ENCODE measurements at regions not wholly inside any gene's neighbourhood (a gene's known extent, or its start where the extent isn't known, plus 50 kb on each side); places are given as distances from the start of the nearest gene placed in this dataset.

DNA sequence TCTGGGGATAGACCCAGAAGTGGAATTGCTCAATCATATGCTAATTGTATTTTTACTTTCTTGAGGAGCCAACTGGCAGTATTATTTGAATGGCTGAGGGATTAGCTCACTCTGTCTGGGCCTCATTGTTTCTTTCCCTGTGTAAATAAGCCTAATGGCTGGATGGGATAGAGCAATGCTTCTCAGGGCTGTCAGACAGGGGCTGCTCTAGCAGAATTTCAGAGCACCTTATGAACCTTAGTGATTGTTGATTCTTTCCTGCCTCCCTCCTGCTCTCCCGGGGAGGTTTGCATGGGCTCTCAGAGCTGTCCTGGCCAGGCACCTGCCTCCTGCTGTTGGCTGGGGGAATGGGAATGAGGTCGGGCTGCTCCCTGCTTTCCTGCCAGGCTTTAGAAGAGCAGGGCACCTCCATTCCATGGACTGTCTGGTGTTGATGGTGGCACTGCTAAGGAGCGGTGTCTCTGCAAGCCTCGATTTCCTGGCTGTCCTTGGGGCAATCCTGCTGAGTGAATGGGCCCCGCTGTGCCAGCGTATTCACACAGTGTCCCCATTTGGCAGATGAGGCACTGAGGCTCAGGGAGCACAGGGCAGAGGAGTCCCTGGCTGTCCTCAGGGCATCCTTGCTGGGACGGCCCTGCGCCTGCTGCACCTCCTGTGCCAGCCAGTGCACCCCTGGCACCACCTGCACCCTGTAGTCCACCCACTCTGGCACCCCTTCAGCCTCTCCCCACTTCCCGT is 468.2 kb upstream of the HS6ST1 start:
- no peak for DNase-seq (ENCODE audit: low spot score)
- intact Hi-C loops (cut with DNase I): no loop called here

DNA sequence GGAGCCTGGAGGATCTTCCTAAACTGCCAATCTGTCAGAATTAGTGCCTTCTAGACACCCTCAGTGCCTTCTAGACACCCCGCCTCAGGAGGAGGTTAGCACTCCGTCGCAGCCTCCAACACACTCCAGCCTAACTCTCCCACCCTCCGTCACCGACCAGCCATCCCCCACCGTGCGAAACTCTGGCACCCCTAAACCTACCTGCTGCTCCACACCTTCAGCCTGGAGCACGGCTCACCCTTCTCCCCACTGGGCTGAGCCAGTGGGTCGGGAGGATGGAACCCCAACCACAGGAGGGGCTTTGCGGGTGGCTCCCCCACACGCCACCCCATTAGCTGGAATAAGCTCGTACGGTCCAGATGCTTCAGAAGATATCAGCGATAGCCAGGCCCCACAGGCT is 468.9 kb upstream of the HS6ST1 start:
- no peak for DNase-seq (ENCODE audit: low spot score)

GRCh38 chr2:128788636-128789220 is 470.1 kb upstream of the HS6ST1 start:
- no peak for DNase-seq (ENCODE audit: low spot score)
- intact Hi-C loops (cut with DNase I): no loop called here

More for the DNA sequence above, 468.9 kb upstream of the HS6ST1 start:
- intact Hi-C loops (cut with DNase I): no loop called here

GRCh38 chr2:128789221-128789620 is 470.6 kb upstream of the HS6ST1 start:
- intact Hi-C loops (cut with DNase I): no loop called here
- no peak for DNase-seq (ENCODE audit: low spot score)

- no peak for DNase-seq (ENCODE audit: low spot score)
- intact Hi-C loops (cut with DNase I): no loop called here
Measured at GRCh38 chr2:128789776-128790455, 471.2 kb upstream of the HS6ST1 start.

DNA sequence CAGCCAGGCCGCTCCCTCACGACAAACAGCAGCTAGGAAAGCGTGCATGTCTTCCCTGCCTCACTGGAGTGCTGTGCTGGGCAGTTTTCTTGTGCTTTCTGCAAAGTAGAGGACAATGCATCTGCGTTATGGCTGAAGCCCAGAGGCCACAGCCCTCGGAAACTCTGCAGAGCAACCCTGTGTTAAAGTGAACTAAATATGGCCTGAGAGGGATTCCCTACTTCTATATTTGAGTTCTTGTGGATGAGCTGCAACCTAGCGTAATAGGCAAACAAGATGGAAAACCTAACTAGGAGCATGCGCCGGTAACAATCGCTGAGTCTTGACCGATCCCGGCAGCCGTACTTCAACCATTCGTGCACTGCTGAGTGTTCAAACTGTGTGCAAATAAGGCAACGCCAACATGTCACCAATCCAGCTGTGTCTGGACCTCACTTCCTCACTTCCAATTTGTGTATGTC is 471.9 kb upstream of the HS6ST1 start:
- intact Hi-C loops (cut with DNase I): no loop called here

DNA sequence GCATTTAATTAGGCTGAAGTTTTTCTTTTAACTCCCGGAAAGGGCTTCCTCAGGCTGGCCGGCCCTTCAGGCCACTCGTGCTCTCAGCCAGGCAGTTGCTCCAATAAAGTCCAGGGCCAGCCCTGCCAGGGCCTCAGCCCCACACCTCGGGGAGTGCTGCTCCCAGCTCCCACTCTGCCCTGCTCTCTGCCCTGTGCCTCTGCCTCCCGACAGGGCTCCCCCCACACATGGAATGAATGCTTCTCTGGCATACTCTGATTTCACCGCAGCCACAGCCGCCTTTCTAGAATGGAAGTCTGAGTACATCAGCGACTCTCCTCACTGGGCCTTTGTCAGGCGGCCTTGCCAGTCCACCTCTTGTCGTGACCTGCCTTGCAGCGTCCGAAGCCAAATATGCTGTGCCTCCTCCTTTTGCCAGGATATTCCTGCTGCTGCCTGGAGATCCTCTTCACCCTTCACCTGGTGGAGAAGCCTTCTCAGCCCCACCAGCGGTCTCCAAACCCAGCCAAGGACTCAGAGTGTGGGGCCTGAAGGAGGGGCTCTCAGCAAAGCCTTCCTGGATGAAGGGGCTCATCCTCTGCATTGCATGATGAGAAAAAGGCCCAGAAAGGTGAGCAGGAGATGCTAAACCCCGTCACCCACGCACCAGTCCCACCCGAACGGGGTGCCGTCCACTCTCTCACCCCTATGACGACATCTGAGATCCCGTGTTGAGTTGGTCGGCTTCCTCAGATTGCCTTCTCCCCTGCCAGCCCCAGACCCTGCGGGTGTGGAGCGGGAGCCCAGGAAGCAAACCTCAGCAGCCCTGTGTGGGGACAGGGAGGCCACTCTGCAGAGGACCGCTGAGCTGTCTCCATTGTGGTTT is 472.7 kb upstream of the HS6ST1 start:
- DNase-seq (ENCODE audit: low spot score): no peak
- intact Hi-C loops (cut with DNase I): no loop called here

More for the DNA sequence above, 471.9 kb upstream of the HS6ST1 start:
- DNase-seq (ENCODE audit: low spot score): no peak

DNA sequence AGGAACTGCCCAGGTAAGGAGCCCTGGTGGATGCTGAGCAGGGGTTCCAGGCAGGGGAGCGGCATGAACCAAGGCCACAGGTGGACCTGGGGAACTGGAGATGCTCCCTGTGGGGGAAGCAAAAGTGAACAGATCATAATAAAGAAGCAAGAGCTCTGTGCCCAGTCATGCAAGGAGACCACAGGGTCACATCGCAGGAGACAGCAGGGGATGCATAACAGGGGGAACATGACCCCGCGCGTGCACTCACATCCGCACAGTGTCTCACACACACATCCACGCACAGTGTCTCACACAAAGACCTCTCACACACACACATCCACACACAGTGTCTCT is 473.3 kb upstream of the HS6ST1 start:
- no peak for DNase-seq (ENCODE audit: low spot score)
- intact Hi-C loops (cut with DNase I): no loop called here

DNA sequence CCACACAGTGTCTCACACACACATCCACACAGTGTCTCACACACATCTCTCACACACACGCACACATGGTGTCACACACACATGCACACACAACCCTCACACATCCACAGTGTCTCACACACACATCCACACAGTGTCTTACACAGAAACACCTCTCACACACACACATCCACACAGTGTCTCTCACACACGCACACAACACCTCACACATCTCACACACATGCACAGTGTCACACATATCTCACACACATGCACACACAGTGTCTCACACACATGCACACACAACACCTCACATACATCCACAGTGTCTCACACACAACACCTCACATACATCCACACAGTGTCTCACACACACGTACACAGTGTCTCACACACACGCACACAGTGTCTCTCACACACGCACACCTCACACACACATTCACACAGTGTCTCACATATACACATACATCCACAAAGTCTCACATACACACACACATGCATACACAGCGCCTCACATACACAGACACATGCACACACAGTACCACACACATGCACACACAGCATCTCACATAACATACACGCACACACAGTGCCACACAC is 473.9 kb upstream of the HS6ST1 start:
- no peak for DNase-seq (ENCODE audit: low spot score)
- intact Hi-C loops (cut with DNase I): no loop called here

DNA sequence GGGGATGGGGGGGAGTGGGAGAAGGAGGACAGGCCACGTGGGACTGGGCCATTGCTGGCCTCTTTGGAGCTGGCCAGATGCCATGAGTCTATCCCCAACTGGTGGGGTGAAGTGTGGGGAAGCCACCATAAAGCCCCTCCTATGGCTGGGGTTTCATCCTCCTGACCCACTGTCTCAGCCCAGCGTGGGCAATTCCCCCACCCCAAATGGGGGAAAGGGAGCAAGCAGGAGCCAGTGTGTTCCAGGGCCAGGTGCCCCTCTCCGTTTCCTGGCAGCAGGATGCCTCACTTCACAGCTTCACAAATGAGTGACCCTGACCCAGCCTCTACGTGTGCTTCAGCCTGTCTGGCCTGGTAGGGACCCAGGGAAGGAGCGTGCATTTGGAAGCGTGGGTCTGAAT is 474.7 kb upstream of the HS6ST1 start:
- intact Hi-C loops (cut with DNase I): no loop called here
- no peak for DNase-seq (ENCODE audit: low spot score)

GRCh38 chr2:128794285-128794684 is 475.6 kb upstream of the HS6ST1 start:
- DNase-seq (ENCODE audit: low spot score): no peak
- intact Hi-C loops (cut with DNase I): no loop called here

- no peak for DNase-seq (ENCODE audit: low spot score)
- intact Hi-C loops (cut with DNase I): no loop called here
Measured at GRCh38 chr2:128796321-128796720, 477.7 kb upstream of the HS6ST1 start.

GRCh38 chr2:128797092-128797491 is 478.4 kb upstream of the HS6ST1 start:
- intact Hi-C loops (cut with DNase I): no loop called here
- DNase-seq (ENCODE audit: low spot score): no peak

GRCh38 chr2:128797533-128797932 is 478.9 kb upstream of the HS6ST1 start:
- intact Hi-C loops (cut with DNase I): no loop called here
- no peak for DNase-seq (ENCODE audit: low spot score)

- intact Hi-C loops (cut with DNase I): no loop called here
- no peak for DNase-seq (ENCODE audit: low spot score)
Measured at GRCh38 chr2:128797937-128798336, 479.3 kb upstream of the HS6ST1 start.

- intact Hi-C loops (cut with DNase I): no loop called here
- peak; percentile 22 for DNase-seq (ENCODE audit: low spot score)
Measured at GRCh38 chr2:128798502-128799283, 480.0 kb upstream of the HS6ST1 start.

DNA sequence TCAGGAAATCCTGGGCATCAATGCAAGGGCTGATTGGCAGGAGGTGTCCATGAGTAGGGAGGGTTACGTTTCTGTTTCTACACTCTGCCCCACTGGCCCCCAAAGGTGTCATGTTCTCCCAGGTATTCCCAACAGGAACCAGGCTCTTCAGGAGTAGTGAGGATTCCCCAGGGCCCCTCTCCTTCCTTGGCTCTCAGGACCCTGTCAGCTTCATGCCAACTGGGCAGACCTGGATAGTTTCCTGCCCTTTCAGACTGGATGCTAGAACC is 480.6 kb upstream of the HS6ST1 start:
- intact Hi-C loops (cut with DNase I): no loop called here
- peak; percentile 53 for DNase-seq (ENCODE audit: low spot score)

- intact Hi-C loops (cut with DNase I): no loop called here
- no peak for DNase-seq (ENCODE audit: low spot score)
Measured at GRCh38 chr2:128799730-128800129, 481.1 kb upstream of the HS6ST1 start.

GRCh38 chr2:128801576-128801975 is 482.9 kb upstream of the HS6ST1 start:
- DNase-seq (ENCODE audit: low spot score): no peak
- intact Hi-C loops (cut with DNase I): no loop called here

Data from posterior vena cava (tissue), 2 donors.